Liver (tissue), 8 donors: ENCODE measurements at regions not wholly inside any gene's neighbourhood (a gene's known extent, or its start where the extent isn't known, plus 50 kb on each side); places are given as distances from the start of the nearest gene placed in this dataset.

Experiments used
- DNase-seq: peaks from one replicate; pipeline ENCODE4 v3.0.0-alpha.2; 2017; ENCODE audit warnings: low spot score
- H3K27ac ChIP-seq, 2 donors: one replicate each; pipeline ENCODE4 v1.7.0; 2013; ENCODE audit warnings: inconsistent platforms in 2 of 2, low read length in 2 of 2, control low read depth in 1 of 2, low read depth in 1 of 2, mild to moderate bottlenecking in 1 of 2
- H3K27me3 ChIP-seq, 4 donors: one replicate each; pipeline versions ENCODE4 v1.6.1 to v1.7.0; 2013; ENCODE audit warnings: low read length in 3 of 4, inconsistent platforms in 1 of 4, mild to moderate bottlenecking in 1 of 4, moderate library complexity in 1 of 4; ENCODE audit not compliant: control insufficient read depth in 4 of 4, insufficient read depth in 4 of 4
- H3K36me3 ChIP-seq, 4 donors: one replicate each; pipeline versions ENCODE4 v1.6.1 to v1.7.0; 2013; ENCODE audit warnings: low read length in 3 of 4, mild to moderate bottlenecking in 3 of 4, low read depth in 1 of 4, moderate library complexity in 1 of 4; ENCODE audit not compliant: control insufficient read depth in 4 of 4, insufficient read depth in 3 of 4
- H3K4me1 ChIP-seq, 4 donors: one replicate each; pipeline versions ENCODE4 v1.6.1 to v1.7.0; 2013; ENCODE audit warnings: low read length in 3 of 4, mild to moderate bottlenecking in 3 of 4, moderate library complexity in 1 of 4; ENCODE audit not compliant: control insufficient read depth in 4 of 4, insufficient read depth in 4 of 4
- H3K4me3 ChIP-seq, 3 donors: one replicate each; pipeline versions ENCODE4 v1.6.1 to v1.7.0; 2013; ENCODE audit warnings: low read length in 3 of 3, control low read depth in 1 of 3, low read depth in 1 of 3, mild to moderate bottlenecking in 1 of 3
- H3K9ac ChIP-seq, 2 donors: one replicate each; pipeline ENCODE4 v1.7.0; 2013; ENCODE audit warnings: low read length in 2 of 2, mild to moderate bottlenecking in 2 of 2, moderate library complexity in 2 of 2, control low read depth in 1 of 2, low read depth in 1 of 2
- H3K9me3 ChIP-seq, 4 donors: one replicate each; pipeline versions ENCODE4 v1.6.1 to v1.7.0; 2013; ENCODE audit warnings: low read length in 3 of 4; ENCODE audit not compliant: control insufficient read depth in 4 of 4
- EGR1 ChIP-seq, 2 donors: IDR thresholded peaks; 2 replicates each; pipeline ENCODE4 v1.6.1; 2016 to 2018; ENCODE audit warnings: antibody characterized with exemption in 2 of 2, low read depth in 2 of 2
- FOXA1 ChIP-seq: IDR thresholded peaks from 2 replicates; pipeline ENCODE4 v1.6.1; 2016; ENCODE audit warnings: antibody characterized with exemption
- FOXA2 ChIP-seq: IDR thresholded peaks from 2 replicates; pipeline ENCODE4 v1.6.1; 2016; ENCODE audit warnings: antibody characterized with exemption
- GABPA ChIP-seq, 2 donors: IDR thresholded peaks in 1 of 2; conservative IDR thresholded peaks in 1 of 2; 2 replicates each; pipeline ENCODE4 v1.6.1; 2016; ENCODE audit warnings: antibody characterized with exemption in 2 of 2, mild to moderate bottlenecking in 1 of 2, moderate library complexity in 1 of 2
- HNF4A ChIP-seq, 2 donors: conservative IDR thresholded peaks; 2 replicates each; pipeline ENCODE4 v1.6.1; 2016; ENCODE audit warnings: antibody characterized with exemption in 2 of 2, mild to moderate bottlenecking in 2 of 2
- HNF4G ChIP-seq: IDR thresholded peaks from 2 replicates; pipeline ENCODE4 v1.6.1; 2016; ENCODE audit warnings: antibody characterized with exemption
- JUND ChIP-seq, 2 donors: IDR thresholded peaks; 2 replicates each; pipeline ENCODE4 v1.6.1; 2016; ENCODE audit warnings: antibody characterized with exemption in 2 of 2
- NR2F2 ChIP-seq: IDR thresholded peaks from 2 replicates; pipeline ENCODE4 v1.6.1; 2016; ENCODE audit warnings: antibody characterized with exemption
- RAD21 ChIP-seq, 2 donors: IDR thresholded peaks; 2 replicates each; pipeline ENCODE4 v1.6.1; 2016; ENCODE audit warnings: antibody characterized with exemption in 2 of 2, mild to moderate bottlenecking in 2 of 2
- RXRA ChIP-seq, 2 donors: IDR thresholded peaks; 2 replicates each; pipeline ENCODE4 v1.6.1; 2017 to 2018; ENCODE audit warnings: antibody characterized with exemption in 2 of 2, mild to moderate bottlenecking in 1 of 2
- SP1 ChIP-seq: IDR thresholded peaks from 2 replicates; pipeline ENCODE4 v1.6.1; 2018; ENCODE audit warnings: antibody characterized with exemption, mild to moderate bottlenecking
- TAF1 ChIP-seq: conservative IDR thresholded peaks from 2 replicates; pipeline ENCODE4 v1.6.1; 2016; ENCODE audit warnings: antibody characterized with exemption, mild to moderate bottlenecking
- YY1 ChIP-seq: IDR thresholded peaks from 2 replicates; pipeline ENCODE4 v1.6.1; 2016; ENCODE audit warnings: antibody characterized with exemption, mild to moderate bottlenecking
- WGBS: extraction: QIAGEN DNeasy Blood & Tissue Kit; methylation state at CpG from one replicate; pipeline ENCODE4 v1.1.7; 2013; 5-methylcytosine and 5-hydroxymethylcytosine counted together
- TF ChIP-seq, protein P1 (sequence below): fragments of 150-350 bp; IDR thresholded peaks from 2 replicates; pipeline ENCODE4 v1.5.1; 2017; ENCODE audit warnings: improper control_type of control experiment, low read depth, low read length; ENCODE audit not compliant: missing input control
- TF ChIP-seq, protein P2 (sequence below): IDR thresholded peaks from 2 replicates; pipeline ENCODE4 v1.6.1; 2016; ENCODE audit warnings: antibody characterized with exemption
- TF ChIP-seq, protein P3 (sequence below): IDR thresholded peaks from 2 replicates; pipeline ENCODE4 v1.6.1; 2016; ENCODE audit warnings: antibody characterized with exemption
- TF ChIP-seq, protein P4 (sequence below): IDR thresholded peaks from 2 replicates; pipeline ENCODE4 v1.6.1; 2016; ENCODE audit warnings: antibody characterized with exemption, mild to moderate bottlenecking
- TF ChIP-seq, protein P5 (sequence below): IDR thresholded peaks from 2 replicates; pipeline ENCODE4 v1.6.1; 2016; ENCODE audit warnings: antibody characterized with exemption
- donor health status: healthy.
- donor health status: healthy.
- donor health status: healthy.
- donor health status: healthy.
- donor health status: healthy.

DNA sequence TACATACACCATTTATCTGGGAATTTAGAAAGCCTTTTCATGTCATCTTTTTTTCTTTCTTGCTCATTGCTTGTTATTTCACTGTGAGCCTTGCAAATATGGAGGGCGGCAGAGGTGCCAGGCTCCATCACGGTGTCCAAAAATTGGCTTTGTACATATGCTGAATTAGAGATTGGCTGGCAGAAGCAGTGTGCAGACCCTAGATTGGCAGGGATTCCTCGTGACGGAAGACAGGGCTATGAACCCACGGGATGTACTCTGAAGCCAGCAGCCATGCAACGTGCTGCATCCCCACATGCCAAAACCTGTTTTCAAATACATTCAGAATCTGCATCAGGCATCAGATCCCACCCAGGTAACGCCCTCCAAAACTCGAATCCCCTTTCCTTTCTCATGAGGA, 142.8 kb downstream of the ZIC5 start:
- Histone ChIP-seq H3K27me3 (no peaks in the 10 kb centered on the region), H3K9ac (no peak overlapping the region), H3K27ac (no peak overlapping the region), H3K36me3 (no peaks in the 10 kb centered on the region), H3K4me3 (no peak overlapping the region), H3K4me1 (no peaks in the 10 kb centered on the region), H3K9me3 (no peaks in the 10 kb centered on the region)
- WGBS: 94% methylated on average over 8 of the region's 8 CpGs
- DNase-seq: no peak
- TF ChIP-seq, protein P1, sequence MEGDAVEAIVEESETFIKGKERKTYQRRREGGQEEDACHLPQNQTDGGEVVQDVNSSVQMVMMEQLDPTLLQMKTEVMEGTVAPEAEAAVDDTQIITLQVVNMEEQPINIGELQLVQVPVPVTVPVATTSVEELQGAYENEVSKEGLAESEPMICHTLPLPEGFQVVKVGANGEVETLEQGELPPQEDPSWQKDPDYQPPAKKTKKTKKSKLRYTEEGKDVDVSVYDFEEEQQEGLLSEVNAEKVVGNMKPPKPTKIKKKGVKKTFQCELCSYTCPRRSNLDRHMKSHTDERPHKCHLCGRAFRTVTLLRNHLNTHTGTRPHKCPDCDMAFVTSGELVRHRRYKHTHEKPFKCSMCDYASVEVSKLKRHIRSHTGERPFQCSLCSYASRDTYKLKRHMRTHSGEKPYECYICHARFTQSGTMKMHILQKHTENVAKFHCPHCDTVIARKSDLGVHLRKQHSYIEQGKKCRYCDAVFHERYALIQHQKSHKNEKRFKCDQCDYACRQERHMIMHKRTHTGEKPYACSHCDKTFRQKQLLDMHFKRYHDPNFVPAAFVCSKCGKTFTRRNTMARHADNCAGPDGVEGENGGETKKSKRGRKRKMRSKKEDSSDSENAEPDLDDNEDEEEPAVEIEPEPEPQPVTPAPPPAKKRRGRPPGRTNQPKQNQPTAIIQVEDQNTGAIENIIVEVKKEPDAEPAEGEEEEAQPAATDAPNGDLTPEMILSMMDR: no peak
- TF ChIP-seq, protein P2, sequence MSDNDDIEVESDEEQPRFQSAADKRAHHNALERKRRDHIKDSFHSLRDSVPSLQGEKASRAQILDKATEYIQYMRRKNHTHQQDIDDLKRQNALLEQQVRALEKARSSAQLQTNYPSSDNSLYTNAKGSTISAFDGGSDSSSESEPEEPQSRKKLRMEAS: no peak

DNA sequence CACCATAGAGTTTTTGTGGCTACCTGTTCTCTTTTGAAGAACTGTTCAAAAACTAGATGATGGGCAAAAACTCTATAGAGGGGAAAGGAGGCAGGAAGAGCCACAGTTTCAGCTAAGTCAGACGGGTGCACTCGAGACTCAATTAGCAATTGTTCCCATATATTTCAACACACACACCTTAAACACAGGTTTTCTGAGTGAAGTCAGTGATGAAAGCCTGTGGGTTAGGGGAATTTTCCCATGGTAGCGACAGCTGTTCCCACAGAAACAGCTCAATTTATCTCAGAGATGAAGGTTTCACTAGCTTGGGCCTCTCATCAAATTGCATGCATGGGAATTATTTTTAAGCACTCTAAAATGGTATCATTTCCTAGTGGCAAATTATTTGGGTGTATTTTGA, 143.4 kb downstream of the ZIC5 start:
- H3K4me1 ChIP-seq: no peaks in the 10 kb centered on the region
- no peaks in the 10 kb centered on the region for H3K9me3 ChIP-seq
- H3K4me3 ChIP-seq: no peak overlapping the region
- H3K27me3 ChIP-seq: no peaks in the 10 kb centered on the region
- WGBS: 96% methylated on average over 3 of the region's 3 CpGs
- H3K9ac ChIP-seq: no peak overlapping the region
- TF ChIP-seq, protein P3, sequence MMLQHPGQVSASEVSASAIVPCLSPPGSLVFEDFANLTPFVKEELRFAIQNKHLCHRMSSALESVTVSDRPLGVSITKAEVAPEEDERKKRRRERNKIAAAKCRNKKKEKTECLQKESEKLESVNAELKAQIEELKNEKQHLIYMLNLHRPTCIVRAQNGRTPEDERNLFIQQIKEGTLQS: no peak
- no peak for TF ChIP-seq FOXA1
- TF ChIP-seq, protein P1: no peak
- TF ChIP-seq NR2F2: no peak
- no peak for TF ChIP-seq RAD21 (IDR thresholded peaks at IDR 0.05)
- no peak for TF ChIP-seq JUND (IDR thresholded peaks at IDR 0.05)
- no peak for TF ChIP-seq FOXA2
- no peak for TF ChIP-seq RXRA (IDR thresholded peaks at IDR 0.05)
- no peak for TF ChIP-seq TAF1
- TF ChIP-seq, protein P4, sequence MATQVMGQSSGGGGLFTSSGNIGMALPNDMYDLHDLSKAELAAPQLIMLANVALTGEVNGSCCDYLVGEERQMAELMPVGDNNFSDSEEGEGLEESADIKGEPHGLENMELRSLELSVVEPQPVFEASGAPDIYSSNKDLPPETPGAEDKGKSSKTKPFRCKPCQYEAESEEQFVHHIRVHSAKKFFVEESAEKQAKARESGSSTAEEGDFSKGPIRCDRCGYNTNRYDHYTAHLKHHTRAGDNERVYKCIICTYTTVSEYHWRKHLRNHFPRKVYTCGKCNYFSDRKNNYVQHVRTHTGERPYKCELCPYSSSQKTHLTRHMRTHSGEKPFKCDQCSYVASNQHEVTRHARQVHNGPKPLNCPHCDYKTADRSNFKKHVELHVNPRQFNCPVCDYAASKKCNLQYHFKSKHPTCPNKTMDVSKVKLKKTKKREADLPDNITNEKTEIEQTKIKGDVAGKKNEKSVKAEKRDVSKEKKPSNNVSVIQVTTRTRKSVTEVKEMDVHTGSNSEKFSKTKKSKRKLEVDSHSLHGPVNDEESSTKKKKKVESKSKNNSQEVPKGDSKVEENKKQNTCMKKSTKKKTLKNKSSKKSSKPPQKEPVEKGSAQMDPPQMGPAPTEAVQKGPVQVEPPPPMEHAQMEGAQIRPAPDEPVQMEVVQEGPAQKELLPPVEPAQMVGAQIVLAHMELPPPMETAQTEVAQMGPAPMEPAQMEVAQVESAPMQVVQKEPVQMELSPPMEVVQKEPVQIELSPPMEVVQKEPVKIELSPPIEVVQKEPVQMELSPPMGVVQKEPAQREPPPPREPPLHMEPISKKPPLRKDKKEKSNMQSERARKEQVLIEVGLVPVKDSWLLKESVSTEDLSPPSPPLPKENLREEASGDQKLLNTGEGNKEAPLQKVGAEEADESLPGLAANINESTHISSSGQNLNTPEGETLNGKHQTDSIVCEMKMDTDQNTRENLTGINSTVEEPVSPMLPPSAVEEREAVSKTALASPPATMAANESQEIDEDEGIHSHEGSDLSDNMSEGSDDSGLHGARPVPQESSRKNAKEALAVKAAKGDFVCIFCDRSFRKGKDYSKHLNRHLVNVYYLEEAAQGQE: no peak
- TF ChIP-seq HNF4G: no peak
- TF ChIP-seq SP1: no peak
- TF ChIP-seq GABPA (IDR thresholded peaks at IDR 0.05 in 1 of 2, conservative IDR thresholded peaks at IDR 0.05 in 1 of 2): no peak
- TF ChIP-seq, protein P2: no peak
- no peak for TF ChIP-seq YY1
- TF ChIP-seq, protein P5, sequence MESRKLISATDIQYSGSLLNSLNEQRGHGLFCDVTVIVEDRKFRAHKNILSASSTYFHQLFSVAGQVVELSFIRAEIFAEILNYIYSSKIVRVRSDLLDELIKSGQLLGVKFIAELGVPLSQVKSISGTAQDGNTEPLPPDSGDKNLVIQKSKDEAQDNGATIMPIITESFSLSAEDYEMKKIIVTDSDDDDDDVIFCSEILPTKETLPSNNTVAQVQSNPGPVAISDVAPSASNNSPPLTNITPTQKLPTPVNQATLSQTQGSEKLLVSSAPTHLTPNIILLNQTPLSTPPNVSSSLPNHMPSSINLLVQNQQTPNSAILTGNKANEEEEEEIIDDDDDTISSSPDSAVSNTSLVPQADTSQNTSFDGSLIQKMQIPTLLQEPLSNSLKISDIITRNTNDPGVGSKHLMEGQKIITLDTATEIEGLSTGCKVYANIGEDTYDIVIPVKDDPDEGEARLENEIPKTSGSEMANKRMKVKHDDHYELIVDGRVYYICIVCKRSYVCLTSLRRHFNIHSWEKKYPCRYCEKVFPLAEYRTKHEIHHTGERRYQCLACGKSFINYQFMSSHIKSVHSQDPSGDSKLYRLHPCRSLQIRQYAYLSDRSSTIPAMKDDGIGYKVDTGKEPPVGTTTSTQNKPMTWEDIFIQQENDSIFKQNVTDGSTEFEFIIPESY: no peak
- no peak for TF ChIP-seq HNF4A (conservative IDR thresholded peaks at IDR 0.05)
- no peak for TF ChIP-seq EGR1 (IDR thresholded peaks at IDR 0.05; ENCODE audit: low read depth in 2 of 2)
- H3K36me3 ChIP-seq: no peaks in the 10 kb centered on the region
- H3K27ac ChIP-seq: no peak overlapping the region
- DNase-seq: no peak
